GM21737 (cell line): ENCODE measurements at regions not wholly inside any gene's neighbourhood (a gene's known extent, or its start where the extent isn't known, plus 50 kb on each side); places are given as distances from the start of the nearest gene placed in this dataset.
"Not testable (repeated sequence)": the region's sequence is repeated elsewhere in the genome, so short reads cannot be mapped to it uniquely, and the experiment has no call there.

Experiments used
- ATAC-seq: cut with Tn5 transposase; IDR thresholded peaks from one replicate; pipeline ENCODE4 v1.9.1; 2021; ENCODE audit warnings: mild to moderate bottlenecking, moderate library complexity; ENCODE audit not compliant: unreplicated experiment

- ATAC-seq, result no peak
Measured at GRCh38 chr20:1845163-1845523, 50.1 kb upstream of the SIRPA start.

- peak; percentile 88 for ATAC-seq
Measured at GRCh38 chr20:1844325-1845162, 50.7 kb upstream of the SIRPA start.

- no peak for ATAC-seq
Measured at GRCh38 chr20:1842281-1842680, 52.9 kb upstream of the SIRPA start.

- no peak for ATAC-seq
Measured at GRCh38 chr20:1841554-1842140, 53.6 kb upstream of the SIRPA start.

GRCh38 chr20:1840817-1841553 is 54.2 kb upstream of the SIRPA start:
- no peak for ATAC-seq

- ATAC-seq, result not testable (repeated sequence)
Measured at GRCh38 chr20:1839376-1840317, 55.6 kb upstream of the SIRPA start.

- no peak for ATAC-seq
Measured at GRCh38 chr20:1838556-1839279, 56.5 kb upstream of the SIRPA start.

- no peak for ATAC-seq
Measured at GRCh38 chr20:1835186-1836035, 59.8 kb upstream of the SIRPA start.

- ATAC-seq, result no peak
Measured at GRCh38 chr20:1833728-1834726, 61.2 kb upstream of the SIRPA start.

- no peak for ATAC-seq
Measured at GRCh38 chr20:1833216-1833615, 62.0 kb upstream of the SIRPA start.

GRCh38 chr20:1832634-1833033 is 62.6 kb upstream of the SIRPA start:
- no peak for ATAC-seq

GRCh38 chr20:1831606-1832005 is 63.6 kb upstream of the SIRPA start:
- ATAC-seq, result no peak

GRCh38 chr20:1831096-1831495 is 64.1 kb upstream of the SIRPA start:
- no peak for ATAC-seq

GRCh38 chr20:1830240-1830639 is 65.0 kb upstream of the SIRPA start:
- no peak for ATAC-seq

- ATAC-seq, result no peak
Measured at GRCh38 chr20:1829531-1829930, 65.7 kb upstream of the SIRPA start.

GRCh38 chr20:1828786-1829131 is 66.4 kb upstream of the SIRPA start:
- no peak for ATAC-seq

GRCh38 chr20:1827974-1828785 is 67.0 kb upstream of the SIRPA start:
- no peak for ATAC-seq
